Endodermal cell (in vitro differentiated cells): ENCODE measurements at regions not wholly inside any gene's neighbourhood (a gene's known extent, or its start where the extent isn't known, plus 50 kb on each side); places are given as distances from the start of the nearest gene placed in this dataset.
A peak's percentile ranks its signal among the peaks of the same experiment; 100 is the strongest.

Source experiments
- DNase-seq: peaks from one replicate; pipeline ENCODE4 v3.0.0-alpha.2; 2017
- H3K27ac ChIP-seq: 2 replicates; pipeline ENCODE4 v1.5.1; 2013; ENCODE audit warnings: mild to moderate bottlenecking, low read depth, low read length, moderate library complexity
- H3K27me3 ChIP-seq: 2 replicates; pipeline ENCODE4 v1.6.1; 2013; ENCODE audit warnings: mild to moderate bottlenecking, low read length, moderate library complexity; ENCODE audit not compliant: insufficient read depth, control insufficient read depth, poor library complexity, severe bottlenecking
- H3K36me3 ChIP-seq: 2 replicates; pipeline ENCODE4 v1.7.0; 2013; ENCODE audit warnings: mild to moderate bottlenecking, low read length, moderate library complexity; ENCODE audit not compliant: control insufficient read depth, insufficient read depth
- H3K4me1 ChIP-seq: one replicate; pipeline ENCODE4 v1.7.0; 2013; ENCODE audit warnings: low read length; ENCODE audit not compliant: control insufficient read depth, insufficient read depth
- H3K4me3 ChIP-seq: 2 replicates; pipeline ENCODE4 v1.5.1; 2013; ENCODE audit warnings: mild to moderate bottlenecking, low read length, moderate library complexity
- H3K9ac ChIP-seq: 2 replicates; pipeline ENCODE4 v1.6.1; 2013; ENCODE audit warnings: mild to moderate bottlenecking, low read length, moderate library complexity; ENCODE audit not compliant: poor library complexity, severe bottlenecking; ENCODE audit errors: extremely low read depth
- H3K9me3 ChIP-seq: 2 replicates; pipeline ENCODE4 v1.6.1; 2013; ENCODE audit warnings: mild to moderate bottlenecking, low read length, moderate library complexity; ENCODE audit not compliant: control insufficient read depth
- H3K27ac Mint-ChIP-seq: 2 replicates; pipeline ENCODE4 v1.8.0; 2020; ENCODE audit warnings: mixed read lengths
- H3K27me3 Mint-ChIP-seq: 2 replicates; pipeline ENCODE4 v1.8.0; 2021; ENCODE audit warnings: mild to moderate bottlenecking, mixed read lengths; ENCODE audit not compliant: insufficient read depth
- H3K36me3 Mint-ChIP-seq: 2 replicates; pipeline ENCODE4 v1.8.0; 2020; ENCODE audit warnings: low read depth, mixed read lengths
- H3K4me1 Mint-ChIP-seq: 2 replicates; pipeline ENCODE4 v1.8.0; 2020; ENCODE audit warnings: mixed read lengths
- H3K4me3 Mint-ChIP-seq: 2 replicates; pipeline ENCODE4 v1.8.0; 2020; ENCODE audit warnings: mild to moderate bottlenecking, moderate library complexity, mixed read lengths
- H3K9me3 Mint-ChIP-seq: 2 replicates; pipeline ENCODE4 v1.8.0; 2020; ENCODE audit warnings: mild to moderate bottlenecking, mixed read lengths
- CTCF ChIP-seq: fragments of 200-600 bp; sonication (generic); conservative IDR thresholded peaks from 2 replicates; pipeline ENCODE4 v1.5.0; 2021; ENCODE audit warnings: antibody characterized with exemption, mild to moderate bottlenecking
- WGBS, 2 experiments: methylation state at CpG; one replicate each; pipeline versions ENCODE4 v1.1.5 to v1.1.7; 2013; ENCODE audit warnings: missing lambda C conversion rate in 2 of 2, mixed read lengths in 1 of 2; ENCODE audit not compliant: insufficient coverage in 1 of 2, insufficient read length in 1 of 2; 5-methylcytosine and 5-hydroxymethylcytosine counted together

DNA sequence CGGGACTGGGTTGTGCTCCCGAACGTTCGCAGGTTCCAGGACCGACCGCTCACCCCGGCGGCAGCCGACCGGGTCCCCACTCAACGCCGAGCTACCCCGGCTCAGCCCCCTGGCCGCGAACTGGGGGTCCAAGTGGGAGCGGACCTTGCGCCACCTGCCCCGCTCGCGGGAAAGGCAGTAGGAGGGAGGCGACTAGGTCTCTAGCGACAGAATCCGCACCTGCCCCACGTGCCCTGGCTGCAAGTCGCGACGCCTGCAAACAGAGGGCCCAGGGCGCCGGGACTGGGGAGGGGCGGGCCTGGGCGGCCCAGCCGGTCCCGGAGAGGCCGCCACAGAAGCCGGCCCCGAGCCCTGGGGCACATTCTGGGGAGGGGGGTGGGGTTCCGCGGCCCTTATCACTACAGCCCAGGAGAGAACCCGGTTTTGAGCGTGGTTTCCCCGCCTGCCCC, 239.2 kb upstream of the CPNE8 start:
- Mint-ChIP-seq H3K27ac (no peak overlapping the region), H3K4me3 (peak overlapping the region; percentile 62)

DNA sequence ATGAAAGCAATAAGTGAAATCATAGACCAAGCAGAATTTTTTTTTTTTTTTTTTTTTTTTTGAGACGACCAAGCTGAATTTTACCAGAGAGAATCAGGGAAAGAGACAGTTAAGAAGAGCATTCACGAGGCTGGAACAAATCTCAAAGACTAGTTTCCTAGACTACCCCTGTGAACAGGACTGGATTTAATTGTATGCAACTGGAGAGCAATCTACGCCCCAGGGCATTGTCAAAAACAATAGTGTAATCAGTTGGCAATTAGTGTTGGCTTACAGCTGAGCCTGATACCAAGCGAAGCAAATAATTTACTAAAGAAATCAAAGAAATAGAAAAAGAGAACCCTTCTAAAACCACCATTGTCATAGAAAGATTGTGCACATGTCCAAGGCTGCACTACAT, 232.9 kb upstream of the CPNE8 start:
- H3K36me3 Mint-ChIP-seq, result no peaks in the 10 kb centered on the region
- peaks cover 22% of the 10 kb centered on the region for H3K4me1 Mint-ChIP-seq
- Histone ChIP-seq H3K4me1 (peaks cover 10% of the 10 kb centered on the region), H3K9me3 (no peaks in the 10 kb centered on the region), H3K27ac (no peak overlapping the region), H3K36me3 (no peaks in the 10 kb centered on the region), H3K9ac (no peak overlapping the region), H3K27me3 (no peaks in the 10 kb centered on the region), H3K4me3 (peak overlapping the region; percentile 25)
- 69 to 70% methylated on average over 2 to 4 of the region's 4 CpGs for WGBS, 2 experiments
- H3K4me3 Mint-ChIP-seq, result no peak overlapping the region
- TF ChIP-seq CTCF, result no peak
- H3K9me3 Mint-ChIP-seq, result peaks cover 2% of the 10 kb centered on the region
- H3K27ac Mint-ChIP-seq, result peak overlapping the region; percentile 14
- peaks cover 11% of the 10 kb centered on the region for H3K27me3 Mint-ChIP-seq
- peak; percentile 53 for DNase-seq

More for the DNA sequence above, 239.2 kb upstream of the CPNE8 start:
- no peaks in the 10 kb centered on the region for H3K27me3 ChIP-seq
- DNase-seq, result peak; percentile 66
- no peak for TF ChIP-seq CTCF
- H3K27me3 Mint-ChIP-seq, result peaks cover 41% of the 10 kb centered on the region
- H3K4me1 Mint-ChIP-seq, result no peaks in the 10 kb centered on the region
- H3K4me1 ChIP-seq, result no peaks in the 10 kb centered on the region
- no peaks in the 10 kb centered on the region for H3K36me3 ChIP-seq
- H3K27ac ChIP-seq, result no peak overlapping the region
- peaks cover 22% of the 10 kb centered on the region for H3K9me3 Mint-ChIP-seq
- no peak overlapping the region for H3K4me3 ChIP-seq
- H3K9me3 ChIP-seq, result peaks cover 17% of the 10 kb centered on the region
- no peak overlapping the region for H3K9ac ChIP-seq
- 87 to 90% methylated on average over 15 to 41 of the region's 41 CpGs for WGBS, 2 experiments
- H3K36me3 Mint-ChIP-seq, result peaks cover 2% of the 10 kb centered on the region

- H3K27ac ChIP-seq, result no peak overlapping the region
- H3K27me3 ChIP-seq, result no peaks in the 10 kb centered on the region
- Mint-ChIP-seq H3K9me3 (peaks cover 8% of the 10 kb centered on the region), H3K4me3 (no peak overlapping the region), H3K27ac (no peak overlapping the region), H3K4me1 (peaks cover 24% of the 10 kb centered on the region), H3K36me3 (no peaks in the 10 kb centered on the region), H3K27me3 (no peaks in the 10 kb centered on the region)
- H3K9me3 ChIP-seq, result peaks cover 7% of the 10 kb centered on the region
- H3K4me1 ChIP-seq, result peaks cover 4% of the 10 kb centered on the region
- no peak overlapping the region for H3K9ac ChIP-seq
- no peak for TF ChIP-seq CTCF
- H3K36me3 ChIP-seq, result no peaks in the 10 kb centered on the region
- WGBS, 2 experiments, result 90% methylated on average over 4 of the region's 4 CpGs
- DNase-seq, result no peak
- no peak overlapping the region for H3K4me3 ChIP-seq
Measured at GRCh38 chr12:39127401-39127800, 222.0 kb upstream of the CPNE8 start.
